22Rv1 (cell line): ENCODE measurements at regions not wholly inside any gene's neighbourhood (a gene's known extent, or its start where the extent isn't known, plus 50 kb on each side); places are given as distances from the start of the nearest gene placed in this dataset.
"Not testable (repeated sequence)": the region's sequence is repeated elsewhere in the genome, so short reads cannot be mapped to it uniquely, and the experiment has no call there.

Source experiments
- H3K27ac ChIP-seq: fragments of 450-650 bp; 2 replicates; pipeline ENCODE4 v1.5.1; 2017
- CTCF ChIP-seq: fragments of 450-650 bp; IDR thresholded peaks from 2 replicates; pipeline ENCODE4 v1.5.1; 2017; ENCODE audit warnings: mild to moderate bottlenecking
- ZFX ChIP-seq: fragments of 450-650 bp; IDR thresholded peaks from 2 replicates; pipeline ENCODE4 v1.6.1; 2017; ENCODE audit warnings: antibody characterized with exemption, borderline replicate concordance

DNA sequence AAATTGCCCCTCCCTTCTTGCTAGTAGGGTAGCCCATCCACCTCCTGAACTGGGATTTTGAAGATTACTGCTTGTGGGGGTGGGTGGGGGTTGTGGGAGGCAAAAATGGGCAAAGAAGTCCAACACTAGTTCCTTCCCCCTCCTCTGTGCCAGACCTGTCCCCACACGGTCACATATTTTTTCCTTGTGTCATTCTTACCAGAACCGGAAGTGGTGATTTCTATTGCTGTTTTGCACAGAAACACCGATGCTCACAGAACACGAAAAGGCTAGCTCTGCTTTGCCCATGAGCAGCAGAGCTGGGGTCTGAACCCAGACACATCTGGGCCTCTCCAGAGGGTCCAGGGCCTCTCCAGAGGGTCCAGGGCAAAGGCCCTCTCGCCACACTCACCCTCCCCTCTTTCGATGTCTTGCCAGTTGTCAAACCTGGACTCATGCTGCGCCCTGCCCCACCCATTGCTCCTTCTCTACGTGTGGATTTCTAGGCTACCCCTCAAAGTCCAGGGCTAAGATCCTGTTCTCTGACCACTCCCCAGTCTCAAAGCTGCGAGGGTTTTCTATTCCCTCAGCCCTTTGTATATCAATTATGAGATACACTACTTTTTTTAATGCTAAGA, 264.4 kb upstream of the MSX2 start:
- TF ChIP-seq ZFX, result no peak
- no peak for TF ChIP-seq CTCF
- H3K27ac ChIP-seq, result no peak overlapping the region

GRCh38 chr5:174462129-174462528, 262.3 kb upstream of the MSX2 start:
- H3K27ac ChIP-seq, result no peak overlapping the region
- TF ChIP-seq ZFX (no peak), CTCF (no peak)

GRCh38 chr5:174464504-174465165, 259.7 kb upstream of the MSX2 start:
- no peak for TF ChIP-seq ZFX
- TF ChIP-seq CTCF, result no peak
- H3K27ac ChIP-seq, result no peak overlapping the region

DNA sequence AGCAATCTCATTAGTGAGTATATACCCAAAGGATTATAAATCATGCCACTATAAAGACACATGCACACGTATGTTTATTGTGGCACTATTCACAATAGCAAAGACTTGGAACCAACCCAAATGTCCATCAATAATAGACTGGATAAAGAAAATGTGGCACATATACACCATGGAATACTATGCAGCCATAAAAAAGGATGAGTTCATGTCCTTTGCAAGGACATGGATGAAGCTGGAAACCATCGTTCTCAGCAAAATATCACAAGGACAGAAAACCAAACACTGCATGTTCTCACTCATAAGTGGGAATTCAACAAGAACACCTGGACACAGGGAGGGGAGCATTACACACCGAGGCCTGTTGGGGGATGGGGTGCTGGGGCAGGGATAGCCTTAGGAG, 252.9 kb upstream of the MSX2 start:
- H3K27ac ChIP-seq, result not testable (repeated sequence)

- no peak for TF ChIP-seq ZFX
- no peak for TF ChIP-seq CTCF
- H3K27ac ChIP-seq, result no peak overlapping the region
Observed at GRCh38 chr5:174472956-174473355, 251.4 kb upstream of the MSX2 start.

DNA sequence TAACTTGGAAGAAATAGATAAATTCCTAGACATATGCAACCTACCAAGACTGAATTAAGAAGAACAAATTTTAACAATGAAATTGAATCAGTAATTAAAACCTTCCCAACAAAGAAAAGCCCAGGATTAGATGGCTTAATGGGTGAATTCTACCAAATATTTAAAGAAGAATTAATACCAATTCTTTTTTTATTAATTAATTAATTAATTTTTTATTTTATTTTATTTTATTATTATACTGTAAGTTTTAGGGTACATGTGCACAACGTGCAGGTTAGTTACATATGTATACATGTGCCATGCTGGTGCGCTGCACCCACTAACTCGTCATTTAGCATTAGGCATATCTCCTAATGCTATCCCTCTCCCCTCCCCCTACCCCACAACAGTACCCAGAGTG, 248.4 kb upstream of the MSX2 start:
- not testable (repeated sequence) for H3K27ac ChIP-seq

DNA sequence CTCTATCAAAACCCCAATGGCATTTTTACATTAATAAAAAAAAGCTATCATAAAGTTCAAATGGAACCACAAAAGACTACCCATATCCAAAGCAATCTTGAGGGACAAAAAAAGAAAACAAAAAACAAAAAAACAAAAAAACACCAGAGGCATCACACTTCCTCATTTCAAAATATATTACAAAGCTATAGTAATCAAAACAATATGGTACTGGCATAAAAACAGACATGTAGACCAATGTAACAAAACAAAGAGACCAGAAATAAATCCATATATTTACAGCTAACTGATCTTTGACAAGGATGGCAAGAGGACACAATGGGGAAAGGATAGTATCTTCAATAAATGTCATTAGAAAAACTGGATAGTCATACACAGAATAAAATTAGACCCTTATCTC, 245.1 kb upstream of the MSX2 start:
- TF ChIP-seq CTCF (no peak), ZFX (no peak)
- no peak overlapping the region for H3K27ac ChIP-seq

- TF ChIP-seq CTCF (no peak), ZFX (no peak)
- H3K27ac ChIP-seq, result no peak overlapping the region
Observed at GRCh38 chr5:174481737-174482136, 242.6 kb upstream of the MSX2 start.
